MM.1S (cell line): ENCODE measurements at regions not wholly inside any gene's neighbourhood (a gene's known extent, or its start where the extent isn't known, plus 50 kb on each side); places are given as distances from the start of the nearest gene placed in this dataset.

Source experiments
- EZH2 ChIP-seq: fragments of 300-600 bp; sonication (generic); optimal IDR thresholded peaks from 2 replicates; pipeline ENCODE3; 2017; ENCODE audit warnings: low read depth, mild to moderate bottlenecking, antibody characterized with exemption, low read length, mixed read lengths
- TF ChIP-seq, protein P1 (sequence below): fragments of 300-600 bp; sonication (generic); IDR thresholded peaks from 2 replicates; pipeline ENCODE4 v1.5.1; 2016; ENCODE audit warnings: antibody characterized with exemption, low read length, mixed read lengths

DNA sequence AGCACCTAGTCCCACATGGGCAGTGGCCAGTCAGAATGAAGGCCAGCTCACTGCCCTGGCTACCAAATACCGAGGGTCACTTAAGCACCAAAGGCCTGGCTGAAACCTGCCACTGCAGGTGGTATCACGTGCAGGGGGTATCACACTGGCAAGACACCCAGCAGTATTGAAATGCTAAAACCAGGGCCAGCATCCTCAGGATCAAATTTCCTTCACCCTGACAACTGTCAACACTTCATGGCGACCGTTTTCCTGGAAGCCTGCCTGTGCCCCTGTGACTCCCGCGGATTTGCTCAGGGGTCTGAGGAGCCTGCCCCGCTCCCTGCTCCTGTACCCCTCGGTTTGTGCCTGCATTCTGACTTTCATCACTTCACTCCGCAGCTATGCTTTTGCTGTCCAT, 151.1 kb downstream of the TTLL2 start:
- TF ChIP-seq, protein P1, sequence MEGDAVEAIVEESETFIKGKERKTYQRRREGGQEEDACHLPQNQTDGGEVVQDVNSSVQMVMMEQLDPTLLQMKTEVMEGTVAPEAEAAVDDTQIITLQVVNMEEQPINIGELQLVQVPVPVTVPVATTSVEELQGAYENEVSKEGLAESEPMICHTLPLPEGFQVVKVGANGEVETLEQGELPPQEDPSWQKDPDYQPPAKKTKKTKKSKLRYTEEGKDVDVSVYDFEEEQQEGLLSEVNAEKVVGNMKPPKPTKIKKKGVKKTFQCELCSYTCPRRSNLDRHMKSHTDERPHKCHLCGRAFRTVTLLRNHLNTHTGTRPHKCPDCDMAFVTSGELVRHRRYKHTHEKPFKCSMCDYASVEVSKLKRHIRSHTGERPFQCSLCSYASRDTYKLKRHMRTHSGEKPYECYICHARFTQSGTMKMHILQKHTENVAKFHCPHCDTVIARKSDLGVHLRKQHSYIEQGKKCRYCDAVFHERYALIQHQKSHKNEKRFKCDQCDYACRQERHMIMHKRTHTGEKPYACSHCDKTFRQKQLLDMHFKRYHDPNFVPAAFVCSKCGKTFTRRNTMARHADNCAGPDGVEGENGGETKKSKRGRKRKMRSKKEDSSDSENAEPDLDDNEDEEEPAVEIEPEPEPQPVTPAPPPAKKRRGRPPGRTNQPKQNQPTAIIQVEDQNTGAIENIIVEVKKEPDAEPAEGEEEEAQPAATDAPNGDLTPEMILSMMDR: no peak
- TF ChIP-seq EZH2: no peak
